ENCODE measurements at regions not wholly inside any gene's neighbourhood (a gene's known extent, or its start where the extent isn't known, plus 50 kb on each side); places are given as distances from the start of the nearest gene placed in this dataset.

DNA sequence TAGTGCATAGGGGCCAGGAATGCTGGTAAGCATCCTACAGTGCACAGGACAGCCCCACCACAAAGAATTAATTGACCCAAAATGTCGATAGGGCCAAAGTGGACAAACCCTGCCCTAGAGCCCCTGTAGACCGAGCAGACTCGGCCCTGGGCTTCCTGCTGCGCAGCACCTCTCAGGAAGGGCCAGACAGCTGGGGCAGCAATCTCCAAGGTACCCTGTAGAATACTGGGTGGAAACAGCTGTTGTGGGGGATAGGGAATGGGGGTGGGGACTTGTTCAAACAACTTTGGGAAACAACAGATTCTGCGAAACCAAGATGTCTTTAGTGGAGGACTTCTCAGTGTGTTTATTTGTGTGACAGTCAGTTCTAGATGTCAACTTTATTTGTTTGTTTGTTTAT, 67.1 kb downstream of the MRPL46 start:
- H3K9me3 ChIP-seq: peaks cover 0 to 9% (median 0%) of the 10 kb centered on the region in 8 donors
- H3K27me3 ChIP-seq (replicated peaks in 1 of 7): peaks cover 0 to 15% (median 0%) of the 10 kb centered on the region in 7 donors
- intact Hi-C loops (cut with DNase I; ENCODE audit: low total_unique reads): no loop called here
- H3K4me1 ChIP-seq: no peaks in the 10 kb centered on the region
- H3K4me3 ChIP-seq: no peak overlapping the region
- DNase-seq: no peak
- H3K36me3 ChIP-seq: no peaks in the 10 kb centered on the region
- WGBS, 5 donors: 56 to 71% (median 63%) methylated on average over 5 of the region's 5 CpGs
- H3K27ac ChIP-seq: no peak overlapping the region
- no peak for TF ChIP-seq POLR2A (IDR thresholded peaks at IDR 0.05)
- TF ChIP-seq POLR2AphosphoS5 (IDR thresholded peaks at IDR 0.05): no peak
- TF ChIP-seq, protein P1, sequence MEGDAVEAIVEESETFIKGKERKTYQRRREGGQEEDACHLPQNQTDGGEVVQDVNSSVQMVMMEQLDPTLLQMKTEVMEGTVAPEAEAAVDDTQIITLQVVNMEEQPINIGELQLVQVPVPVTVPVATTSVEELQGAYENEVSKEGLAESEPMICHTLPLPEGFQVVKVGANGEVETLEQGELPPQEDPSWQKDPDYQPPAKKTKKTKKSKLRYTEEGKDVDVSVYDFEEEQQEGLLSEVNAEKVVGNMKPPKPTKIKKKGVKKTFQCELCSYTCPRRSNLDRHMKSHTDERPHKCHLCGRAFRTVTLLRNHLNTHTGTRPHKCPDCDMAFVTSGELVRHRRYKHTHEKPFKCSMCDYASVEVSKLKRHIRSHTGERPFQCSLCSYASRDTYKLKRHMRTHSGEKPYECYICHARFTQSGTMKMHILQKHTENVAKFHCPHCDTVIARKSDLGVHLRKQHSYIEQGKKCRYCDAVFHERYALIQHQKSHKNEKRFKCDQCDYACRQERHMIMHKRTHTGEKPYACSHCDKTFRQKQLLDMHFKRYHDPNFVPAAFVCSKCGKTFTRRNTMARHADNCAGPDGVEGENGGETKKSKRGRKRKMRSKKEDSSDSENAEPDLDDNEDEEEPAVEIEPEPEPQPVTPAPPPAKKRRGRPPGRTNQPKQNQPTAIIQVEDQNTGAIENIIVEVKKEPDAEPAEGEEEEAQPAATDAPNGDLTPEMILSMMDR (IDR thresholded peaks at IDR 0.05 in 8 of 11, conservative IDR thresholded peaks at IDR 0.05 in 3 of 11): no peak

DNA sequence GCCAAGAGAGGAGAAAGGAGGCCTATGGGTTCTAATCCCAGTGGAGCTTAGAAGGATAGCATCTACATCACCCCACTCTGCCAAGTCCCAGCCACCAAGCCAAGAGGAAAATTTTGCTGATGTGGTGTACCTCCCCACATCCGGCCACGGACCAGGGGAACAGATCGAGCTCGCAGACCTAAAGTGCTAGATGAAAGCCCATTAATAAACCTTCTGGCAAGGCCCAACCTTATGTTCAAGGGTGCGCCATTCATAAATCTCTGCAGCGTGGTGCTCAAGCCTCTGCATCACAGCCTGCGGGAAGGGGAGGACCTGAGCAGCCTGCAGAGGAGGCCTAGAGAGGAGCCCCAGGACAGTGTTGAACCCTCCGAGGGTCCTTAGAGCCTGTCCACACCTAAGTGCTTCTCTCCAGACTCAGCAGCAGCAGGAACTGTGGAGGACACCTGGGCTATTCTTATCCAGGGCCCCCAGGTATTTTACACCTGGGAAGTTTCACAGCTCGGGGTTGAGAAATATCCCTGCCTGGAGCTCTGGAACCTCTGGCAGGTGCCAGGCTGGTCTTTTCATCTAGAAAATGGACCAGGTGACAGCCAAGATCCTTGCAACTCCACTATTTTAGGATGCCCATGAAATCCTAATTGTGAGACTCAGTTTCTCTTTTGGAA, 68.0 kb downstream of the MRPL46 start:
- Histone ChIP-seq H3K27ac (no peak overlapping the region), H3K4me1 (no peaks in the 10 kb centered on the region), H3K27me3 (replicated peaks in 1 of 7) (peaks cover 0 to 8% (median 0%) of the 10 kb centered on the region in 7 donors), H3K36me3 (no peaks in the 10 kb centered on the region), H3K9me3 (peaks cover 0 to 10% (median 0%) of the 10 kb centered on the region in 8 donors), H3K4me3 (no peak overlapping the region)
- TF ChIP-seq POLR2AphosphoS5 (IDR thresholded peaks at IDR 0.05): no peak
- TF ChIP-seq POLR2A (IDR thresholded peaks at IDR 0.05): no peak
- TF ChIP-seq, protein P1 (IDR thresholded peaks at IDR 0.05 in 8 of 11, conservative IDR thresholded peaks at IDR 0.05 in 3 of 11): no peak
- intact Hi-C loops (cut with DNase I; ENCODE audit: low total_unique reads): no loop called here
- DNase-seq: no peak
- 82 to 90% (median 85%) methylated on average over 8 to 9 of the region's 9 CpGs for WGBS, 5 donors

DNA sequence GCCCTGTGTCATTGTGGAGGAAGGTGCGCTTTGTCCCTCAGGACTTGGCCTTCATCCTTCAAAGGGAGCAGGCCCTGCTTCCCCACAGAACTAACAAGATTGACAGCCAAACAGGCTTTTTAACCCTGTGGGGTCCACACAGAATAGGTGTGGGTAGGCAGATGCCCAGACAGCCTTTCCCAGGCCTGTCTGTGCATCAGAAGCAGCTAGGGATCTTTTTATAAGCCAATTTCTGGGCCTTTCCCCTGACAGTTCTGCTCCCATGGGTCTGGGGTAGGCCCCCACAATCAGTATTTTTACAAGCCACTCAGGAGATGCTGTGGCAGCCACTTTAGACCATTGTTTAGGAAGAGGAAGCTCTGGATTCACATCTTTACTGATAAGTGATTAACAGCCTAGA, 69.2 kb downstream of the MRPL46 start:
- H3K4me1 ChIP-seq: no peaks in the 10 kb centered on the region
- no peak overlapping the region for H3K27ac ChIP-seq
- H3K4me3 ChIP-seq: no peak overlapping the region
- H3K27me3 ChIP-seq (replicated peaks in 1 of 7): peaks cover 0 to 10% (median 0%) of the 10 kb centered on the region in 7 donors
- H3K36me3 ChIP-seq: no peaks in the 10 kb centered on the region
- peaks cover 0 to 10% (median 0%) of the 10 kb centered on the region in 8 donors for H3K9me3 ChIP-seq
- WGBS, 5 donors: 91 to 100% (median 95%) methylated on average over 1 of the region's 1 CpG
- no peak for DNase-seq
- no peak for TF ChIP-seq POLR2A (IDR thresholded peaks at IDR 0.05)
- TF ChIP-seq POLR2AphosphoS5 (IDR thresholded peaks at IDR 0.05): no peak
- TF ChIP-seq, protein P1 (IDR thresholded peaks at IDR 0.05 in 8 of 11, conservative IDR thresholded peaks at IDR 0.05 in 3 of 11): no peak
- intact Hi-C loops (cut with DNase I; ENCODE audit: low total_unique reads): no loop called here

DNA sequence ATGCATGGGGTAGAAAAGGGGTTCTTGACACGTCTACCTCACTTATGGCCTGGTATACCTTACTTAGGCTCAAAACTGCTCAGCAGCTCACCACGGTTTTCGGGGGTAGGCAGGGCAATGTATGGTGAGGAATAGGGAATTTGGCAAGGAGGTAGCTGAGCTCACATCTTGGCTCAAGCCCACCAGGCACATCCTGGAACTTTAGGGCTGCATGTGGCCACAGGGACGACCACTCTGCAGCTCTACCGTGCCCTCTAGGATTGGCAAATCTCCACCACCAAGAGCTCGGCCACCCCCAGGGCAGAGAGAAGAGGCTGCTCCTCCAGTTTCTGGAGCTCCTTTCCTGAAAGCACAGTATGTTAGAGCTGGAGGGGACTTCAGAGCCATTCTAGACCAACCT, 69.7 kb downstream of the MRPL46 start:
- no peak overlapping the region for H3K27ac ChIP-seq
- H3K4me1 ChIP-seq: no peaks in the 10 kb centered on the region
- no peak overlapping the region for H3K4me3 ChIP-seq
- H3K9me3 ChIP-seq: peaks cover 0 to 10% (median 0%) of the 10 kb centered on the region in 8 donors
- peaks cover 0 to 13% (median 0%) of the 10 kb centered on the region in 7 donors for H3K27me3 ChIP-seq (replicated peaks in 1 of 7)
- intact Hi-C loops (cut with DNase I; ENCODE audit: low total_unique reads): no loop called here
- no peak for DNase-seq
- H3K36me3 ChIP-seq: no peaks in the 10 kb centered on the region
- 81 to 95% (median 89%) methylated on average over 6 of the region's 6 CpGs for WGBS, 5 donors
- TF ChIP-seq, protein P1 (IDR thresholded peaks at IDR 0.05 in 8 of 11, conservative IDR thresholded peaks at IDR 0.05 in 3 of 11): no peak
- TF ChIP-seq POLR2A (IDR thresholded peaks at IDR 0.05) (no peak), POLR2AphosphoS5 (IDR thresholded peaks at IDR 0.05) (no peak)
